OCI-LY7 (cell line): ENCODE measurements at regions not wholly inside any gene's neighbourhood (a gene's known extent, or its start where the extent isn't known, plus 50 kb on each side); places are given as distances from the start of the nearest gene placed in this dataset.

Experiments
- BruUV-seq: library from RNA; stranded (reverse); fragments of 400-500 nt; replicated peaks from 2 replicates; lab custom pipeline; 2021; lab: Mats Ljungman, UMichigan
- CTCF ChIA-PET: fragments of 300-600 bp; sonication (Branson Sonifier 250); formaldehyde crosslinking; loops from one replicate; lab custom pipeline; 2022; ENCODE audit warnings: antibody characterized with exemption; ENCODE audit not compliant: unreplicated experiment; lab: Charles Lee
- POLR2A ChIA-PET: fragments of 300-600 bp; sonication (Branson Sonifier 250); formaldehyde crosslinking; loops from one replicate; lab custom pipeline; 2022; ENCODE audit warnings: antibody characterized with exemption; lab: Charles Lee
- DNase-seq: peaks from one replicate; pipeline ENCODE4 v3.0.0-alpha.2; 2015; ENCODE audit warnings: low spot score
- H2AFZ ChIP-seq: fragments of 200-600 bp; sonication (generic), shearing (Covaris generic); 2 replicates; pipeline ENCODE4 v1.6.1; 2014; ENCODE audit warnings: mild to moderate bottlenecking, antibody characterized with exemption, low read length, moderate library complexity
- H3K27ac ChIP-seq: fragments of 200-600 bp; sonication (generic); 2 replicates; pipeline ENCODE4 v1.5.1; 2014; ENCODE audit warnings: mixed run types, low read depth, mild to moderate bottlenecking, moderate library complexity, low read length, inconsistent platforms; ENCODE audit not compliant: poor library complexity, severe bottlenecking
- H3K36me3 ChIP-seq: fragments of 200-600 bp; sonication (generic); 2 replicates; pipeline ENCODE4 v1.6.1; 2014; ENCODE audit warnings: mild to moderate bottlenecking, antibody characterized with exemption, low read length, moderate library complexity, mixed read lengths; ENCODE audit not compliant: insufficient read depth
- H3K4me1 ChIP-seq: fragments of 200-600 bp; sonication (generic); 2 replicates; pipeline ENCODE4 v1.5.1; 2014; ENCODE audit warnings: mild to moderate bottlenecking, low read length; ENCODE audit not compliant: insufficient read depth, poor library complexity, severe bottlenecking
- H3K4me2 ChIP-seq: fragments of 200-600 bp; sonication (generic); 2 replicates; pipeline ENCODE4 v1.6.1; 2014; ENCODE audit warnings: mild to moderate bottlenecking, low read length
- H3K4me3 ChIP-seq: fragments of 200-600 bp; sonication (generic); 2 replicates; pipeline ENCODE4 v1.5.1; 2014; ENCODE audit warnings: mild to moderate bottlenecking, low read depth, low read length; ENCODE audit not compliant: poor library complexity, severe bottlenecking
- H3K79me2 ChIP-seq: fragments of 200-600 bp; sonication (generic); 2 replicates; pipeline ENCODE4 v1.6.1; 2016; ENCODE audit warnings: low read depth, mild to moderate bottlenecking, low read length, moderate library complexity, mixed read lengths; ENCODE audit not compliant: insufficient read depth
- H3K9me2 ChIP-seq: fragments of 200-600 bp; sonication (generic); 2 replicates; pipeline ENCODE4 v1.6.1; 2016; ENCODE audit warnings: mild to moderate bottlenecking, low read length, mixed read lengths; ENCODE audit not compliant: insufficient read depth
- H3K9me3 ChIP-seq: fragments of 200-600 bp; sonication (generic); 2 replicates; pipeline ENCODE4 v1.6.1; 2014; ENCODE audit warnings: mild to moderate bottlenecking, mixed run types, low read length, mixed read lengths
- H4K20me1 ChIP-seq: fragments of 200-600 bp; sonication (generic); 2 replicates; pipeline ENCODE4 v1.6.1; 2014; ENCODE audit warnings: mild to moderate bottlenecking, antibody characterized with exemption, low read length, moderate library complexity, mixed read lengths; ENCODE audit not compliant: insufficient read depth
- CTCF ChIP-seq: fragments of 200-600 bp; sonication (generic); conservative IDR thresholded peaks from 2 replicates; pipeline ENCODE4 v1.5.1; 2014; ENCODE audit warnings: mild to moderate bottlenecking, antibody characterized with exemption, low read length, moderate library complexity, mixed read lengths
- EZH2phosphoT487 ChIP-seq: fragments of 200-600 bp; sonication (generic); IDR thresholded peaks from 2 replicates; pipeline ENCODE4 v1.6.1; 2018; ENCODE audit warnings: low read depth, borderline replicate concordance, mild to moderate bottlenecking, mixed run types, antibody characterized with exemption, low read length, moderate library complexity, mixed read lengths
- intact Hi-C: fragments of 100-400 bp; cut with micrococcal nuclease; formaldehyde crosslinking; loops from one replicate; pipeline ENCODE4 v1.10.0; 2022; ENCODE audit not compliant: unreplicated experiment

DNA sequence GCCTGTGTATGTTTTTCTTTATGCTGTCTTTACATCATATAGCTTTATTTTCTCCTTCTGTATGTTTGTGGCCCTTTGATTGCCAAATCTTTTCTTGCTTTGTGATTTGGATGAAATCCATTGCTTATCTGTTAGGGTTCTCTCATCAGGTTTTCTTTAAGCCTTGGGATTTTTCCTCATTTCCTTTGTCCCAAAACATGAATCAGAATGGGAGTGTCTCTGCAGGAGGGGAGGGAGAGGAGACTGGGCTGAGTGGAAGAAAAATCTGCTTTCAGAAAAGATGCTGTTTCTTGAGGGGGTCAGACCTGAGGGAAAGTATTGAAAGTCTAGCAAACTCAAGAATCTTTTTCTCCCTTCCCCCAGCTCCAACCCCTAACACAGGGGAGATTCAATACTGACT is 758.0 kb upstream of the MMS22L start:
- no peaks in the 10 kb centered on the region for H3K9me3 ChIP-seq
- ChIA-PET POLR2A (no interaction called here), CTCF (no interaction called here)
- no peaks in the 10 kb centered on the region for H3K9me2 ChIP-seq
- no peaks in the 10 kb centered on the region for H3K79me2 ChIP-seq
- no TSS peak for BruUV-seq
- no peak overlapping the region for H3K4me3 ChIP-seq
- no peaks in the 10 kb centered on the region for H3K4me1 ChIP-seq
- no peak overlapping the region for H2AFZ ChIP-seq
- H3K36me3 ChIP-seq: no peaks in the 10 kb centered on the region
- no peak overlapping the region for H3K4me2 ChIP-seq
- intact Hi-C loops: no loop called here
- no peak overlapping the region for H3K27ac ChIP-seq
- H4K20me1 ChIP-seq: no peaks in the 10 kb centered on the region
- DNase-seq: no peak
- no peak for TF ChIP-seq CTCF
- no peak for TF ChIP-seq EZH2phosphoT487

DNA sequence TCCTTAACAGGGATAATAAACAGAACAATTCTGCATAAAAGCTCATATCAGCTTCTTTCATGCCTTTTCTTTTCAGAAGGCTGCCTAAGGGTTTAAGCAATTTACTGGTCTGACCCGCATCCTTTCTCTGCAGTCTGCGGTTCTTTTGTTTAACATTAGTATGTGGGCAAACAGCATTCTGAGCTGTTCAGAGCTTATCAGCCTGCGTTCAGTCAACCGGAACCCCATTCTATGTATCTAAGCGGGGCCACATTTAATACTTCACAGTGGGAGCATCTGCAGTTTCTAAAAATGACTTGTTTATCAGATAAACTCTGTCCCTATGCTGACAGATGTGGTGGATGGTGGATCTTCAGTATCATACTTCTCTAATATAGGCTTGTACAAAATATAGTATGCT is 758.9 kb upstream of the MMS22L start:
- BruUV-seq: no TSS peak
- Histone ChIP-seq H3K9me3 (no peaks in the 10 kb centered on the region), H3K4me2 (no peak overlapping the region), H3K27ac (no peak overlapping the region), H3K4me3 (no peak overlapping the region), H3K9me2 (no peaks in the 10 kb centered on the region), H4K20me1 (no peaks in the 10 kb centered on the region), H3K36me3 (no peaks in the 10 kb centered on the region), H3K79me2 (no peaks in the 10 kb centered on the region), H3K4me1 (no peaks in the 10 kb centered on the region), H2AFZ (no peak overlapping the region)
- POLR2A ChIA-PET: no interaction called here
- TF ChIP-seq EZH2phosphoT487 (no peak), CTCF (no peak)
- intact Hi-C loops: no loop called here
- no peak for DNase-seq
- CTCF ChIA-PET: no interaction called here

GRCh38 chr6:98044151-98044561 is 761.1 kb upstream of the MMS22L start:
- H3K79me2 ChIP-seq: no peaks in the 10 kb centered on the region

More at GRCh38 chr6:98044151-98044561, 761.1 kb upstream of the MMS22L start:
- CTCF ChIA-PET: no interaction called here
- no peak for DNase-seq
- Histone ChIP-seq H3K4me1 (no peaks in the 10 kb centered on the region), H3K4me3 (no peak overlapping the region), H3K36me3 (no peaks in the 10 kb centered on the region), H3K4me2 (no peak overlapping the region), H3K27ac (no peak overlapping the region), H3K9me3 (no peaks in the 10 kb centered on the region), H4K20me1 (no peaks in the 10 kb centered on the region), H2AFZ (no peak overlapping the region), H3K9me2 (no peaks in the 10 kb centered on the region)
- intact Hi-C loops: no loop called here
- POLR2A ChIA-PET: no interaction called here
- TF ChIP-seq CTCF (no peak), EZH2phosphoT487 (no peak)
- no TSS peak for BruUV-seq
